ENCODE measurements at regions not wholly inside any gene's neighbourhood (a gene's known extent, or its start where the extent isn't known, plus 50 kb on each side); places are given as distances from the start of the nearest gene placed in this dataset.
"Not testable (repeated sequence)": the region's sequence is repeated elsewhere in the genome, so short reads cannot be mapped to it uniquely, and the experiment has no call there.

DNA sequence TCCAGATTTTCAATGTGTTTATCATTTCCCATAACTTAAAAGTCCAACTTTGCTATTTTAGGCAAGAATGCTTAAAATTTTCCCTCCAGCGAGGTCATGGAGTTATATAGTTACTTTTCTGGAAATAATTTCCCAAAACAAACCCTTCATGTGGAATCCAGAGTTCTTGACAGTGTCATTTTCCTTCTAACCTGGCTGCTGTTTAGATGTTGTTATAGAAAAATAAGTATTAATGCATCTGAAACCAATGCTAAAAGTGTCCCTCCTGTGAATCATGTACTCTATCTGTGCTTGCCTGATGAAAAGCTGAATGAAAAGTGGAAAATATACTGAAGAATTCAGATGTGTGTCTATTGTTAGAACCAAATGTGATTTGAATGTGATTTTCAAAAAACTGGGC, 245.3 kb upstream of the HSF2 start:
- intact Hi-C loops (cut with micrococcal nuclease), result no loop called here

GRCh38 chr6:122154912-122155575, 244.4 kb upstream of the HSF2 start:
- intact Hi-C loops (cut with micrococcal nuclease), result no loop called here

- intact Hi-C loops (cut with micrococcal nuclease), result no loop called here
These were observed 238.3 kb upstream of the HSF2 start for GRCh38 chr6:122161136-122161535.

GRCh38 chr6:122165014-122165413, 234.4 kb upstream of the HSF2 start:
- intact Hi-C loops (cut with micrococcal nuclease), result no loop called here

DNA sequence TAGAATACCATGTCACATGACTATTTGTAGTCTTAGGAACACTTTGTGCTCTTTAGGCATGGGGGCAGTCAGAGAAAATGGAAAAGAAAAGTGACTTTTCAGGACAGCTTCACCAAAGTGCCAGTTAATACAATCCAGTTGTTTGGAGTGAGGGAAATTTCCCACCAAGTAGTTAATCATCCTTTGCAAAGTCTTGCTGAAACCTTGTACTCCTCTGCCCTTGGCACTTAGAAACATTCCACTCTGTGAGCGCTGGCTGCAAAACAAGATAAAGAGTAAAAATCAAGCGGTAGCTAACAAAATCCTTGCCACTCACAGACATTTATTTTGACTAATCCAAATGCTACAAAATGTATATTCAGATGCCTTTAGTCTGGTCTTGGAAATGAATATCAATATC, 229.2 kb upstream of the HSF2 start:
- intact Hi-C loops (cut with micrococcal nuclease), result no loop called here

GRCh38 chr6:122178988-122179387, 220.5 kb upstream of the HSF2 start:
- intact Hi-C loops (cut with micrococcal nuclease), result no loop called here

GRCh38 chr6:122180132-122180531, 219.3 kb upstream of the HSF2 start:
- intact Hi-C loops (cut with micrococcal nuclease), result no loop called here

DNA sequence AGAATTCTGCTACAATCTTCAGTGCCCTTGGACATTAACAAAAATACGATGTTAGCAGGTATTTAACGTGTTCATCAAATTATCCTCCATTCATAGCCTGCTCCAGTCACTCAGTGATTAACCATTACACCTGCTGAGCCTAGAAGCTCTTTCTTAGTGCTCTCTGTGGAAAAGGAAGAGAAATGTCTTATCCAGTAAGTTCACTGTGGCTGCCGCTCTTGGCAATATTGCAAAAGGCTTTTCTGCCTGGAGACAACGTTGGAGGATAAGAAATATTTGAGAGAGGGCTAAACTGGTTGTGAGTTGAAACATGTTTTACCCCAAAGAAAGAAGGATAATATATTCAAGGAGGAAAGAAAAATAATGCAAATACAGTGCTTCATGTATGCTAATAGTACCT, 217.4 kb upstream of the HSF2 start:
- intact Hi-C loops (cut with micrococcal nuclease), result no loop called here

DNA sequence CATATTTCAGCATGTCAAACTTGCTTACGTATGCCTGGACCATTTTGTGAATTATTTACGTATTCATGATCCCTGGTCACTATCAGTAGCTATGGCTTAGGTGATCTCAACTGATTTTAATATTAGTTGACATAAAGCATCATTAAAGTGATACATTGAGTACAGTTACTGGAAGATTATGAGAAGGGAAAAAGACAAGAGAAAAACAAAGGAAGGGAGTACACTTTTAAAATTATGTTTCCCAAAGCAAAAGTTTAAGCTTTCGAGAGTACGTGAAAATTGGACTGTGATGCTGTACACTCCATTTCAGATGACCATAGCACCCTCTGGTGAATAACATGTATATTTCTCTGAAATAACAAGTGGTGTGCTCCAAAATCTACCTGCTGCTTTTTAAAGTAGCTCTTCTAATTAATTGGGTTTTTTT, 215.0 kb upstream of the HSF2 start:
- intact Hi-C loops (cut with micrococcal nuclease), result no loop called here

DNA sequence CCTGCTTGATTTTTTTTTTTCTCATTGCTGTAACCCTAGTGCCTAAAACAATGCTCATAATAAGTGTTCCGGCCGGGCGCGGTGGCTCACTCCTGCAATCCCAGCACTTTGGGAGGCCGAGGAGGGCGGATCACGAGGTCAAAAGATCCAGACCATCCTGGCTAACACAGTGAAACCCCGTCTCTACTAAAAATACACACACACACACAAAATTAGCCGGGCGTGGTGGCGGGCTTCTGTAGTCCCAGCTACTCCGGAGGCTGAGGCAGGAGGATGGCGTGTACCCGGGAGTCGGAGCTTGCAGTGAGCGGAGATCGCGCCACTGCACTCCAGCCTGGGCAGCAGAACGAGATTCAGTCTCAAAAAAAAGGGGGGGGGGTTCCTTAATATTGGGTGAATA, 214.0 kb upstream of the HSF2 start:
- intact Hi-C loops (cut with micrococcal nuclease), result not testable (repeated sequence)

DNA sequence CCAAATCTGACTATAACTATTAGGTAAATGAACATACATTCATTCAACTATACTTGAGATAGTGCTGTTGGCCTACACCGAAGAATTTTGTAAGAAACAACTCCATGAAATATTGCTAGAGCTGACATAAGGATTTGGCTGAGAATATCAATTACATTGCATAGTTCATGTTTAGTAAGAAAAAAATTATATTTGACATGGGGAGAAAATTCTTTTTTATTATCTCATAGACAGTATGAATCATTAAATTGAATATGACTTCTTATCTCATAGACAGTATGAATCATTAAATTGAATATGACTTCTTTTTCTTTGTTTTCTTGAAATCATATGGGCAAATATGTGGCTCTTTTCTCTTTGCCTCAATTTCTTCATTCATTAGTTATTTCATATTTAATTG, 212.3 kb upstream of the HSF2 start:
- intact Hi-C loops (cut with micrococcal nuclease), result no loop called here

- intact Hi-C loops (cut with micrococcal nuclease), result no loop called here
These were observed 200.5 kb upstream of the HSF2 start for GRCh38 chr6:122198922-122199321.

DNA sequence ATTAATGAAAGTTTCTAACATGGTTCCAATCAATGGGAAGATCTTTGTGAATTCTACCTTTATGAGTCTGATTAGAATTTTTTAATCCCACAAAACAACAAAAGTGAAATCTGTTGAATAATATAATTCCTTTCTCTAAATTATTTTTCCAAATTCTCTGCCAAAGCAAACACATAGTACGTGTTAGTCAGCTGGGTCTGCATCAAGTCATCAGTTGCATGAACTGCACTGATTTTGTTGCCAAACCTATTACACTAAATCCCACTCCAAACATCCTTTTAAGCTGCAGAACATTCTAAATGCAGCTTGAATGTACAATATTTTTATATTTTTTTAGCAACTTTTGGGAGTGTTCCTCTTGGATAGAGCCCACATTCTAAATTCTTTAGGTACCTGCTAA, 199.0 kb upstream of the HSF2 start:
- intact Hi-C loops (cut with micrococcal nuclease), result no loop called here

DNA sequence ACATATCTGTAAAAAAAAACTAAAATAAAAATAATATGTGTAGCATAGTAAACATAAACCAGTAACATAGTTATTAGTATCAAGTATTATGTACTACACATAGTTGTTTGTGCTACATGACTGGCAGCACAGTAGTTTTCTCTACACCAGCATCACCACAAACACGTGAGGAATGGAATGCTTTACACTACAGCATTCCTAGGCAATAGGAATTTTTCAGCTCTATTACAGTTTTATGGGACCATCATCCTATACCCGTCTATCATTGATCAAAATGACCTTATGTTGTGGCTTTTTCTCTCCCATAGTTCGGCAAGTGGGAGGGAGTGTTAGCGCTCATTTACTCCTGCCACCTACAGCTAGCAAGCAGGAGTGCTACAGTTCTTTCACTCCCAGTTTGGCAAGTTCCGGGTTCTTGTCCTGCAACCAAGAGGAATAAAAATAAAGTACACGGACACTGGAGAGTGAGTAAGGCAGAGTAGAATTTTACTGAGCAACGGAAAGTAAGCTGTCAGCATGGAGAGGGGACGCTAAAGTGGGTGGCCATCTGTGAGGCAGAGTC, 196.8 kb upstream of the HSF2 start:
- intact Hi-C loops (cut with micrococcal nuclease), result no loop called here

GRCh38 chr6:122207061-122207460, 192.4 kb upstream of the HSF2 start:
- intact Hi-C loops (cut with micrococcal nuclease), result no loop called here

DNA sequence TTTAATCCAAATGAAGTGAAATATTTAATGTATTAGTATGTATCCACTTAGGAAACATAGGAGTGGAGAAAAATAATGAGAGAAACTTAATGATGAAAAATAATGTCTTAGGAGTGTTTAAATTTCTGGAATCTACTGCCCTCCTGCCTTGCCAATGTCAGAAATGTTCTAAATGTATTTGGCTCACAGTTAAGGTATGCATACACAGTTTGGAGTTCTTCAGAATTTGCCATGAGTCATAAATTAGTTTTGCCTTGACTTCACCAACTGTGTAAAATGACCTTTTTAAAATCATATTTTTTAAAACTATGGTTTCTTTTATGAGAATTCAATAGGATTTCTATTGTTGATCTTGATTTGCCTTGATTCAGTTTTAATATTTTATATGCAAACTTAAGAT, 191.7 kb upstream of the HSF2 start:
- intact Hi-C loops (cut with micrococcal nuclease), result no loop called here

DNA sequence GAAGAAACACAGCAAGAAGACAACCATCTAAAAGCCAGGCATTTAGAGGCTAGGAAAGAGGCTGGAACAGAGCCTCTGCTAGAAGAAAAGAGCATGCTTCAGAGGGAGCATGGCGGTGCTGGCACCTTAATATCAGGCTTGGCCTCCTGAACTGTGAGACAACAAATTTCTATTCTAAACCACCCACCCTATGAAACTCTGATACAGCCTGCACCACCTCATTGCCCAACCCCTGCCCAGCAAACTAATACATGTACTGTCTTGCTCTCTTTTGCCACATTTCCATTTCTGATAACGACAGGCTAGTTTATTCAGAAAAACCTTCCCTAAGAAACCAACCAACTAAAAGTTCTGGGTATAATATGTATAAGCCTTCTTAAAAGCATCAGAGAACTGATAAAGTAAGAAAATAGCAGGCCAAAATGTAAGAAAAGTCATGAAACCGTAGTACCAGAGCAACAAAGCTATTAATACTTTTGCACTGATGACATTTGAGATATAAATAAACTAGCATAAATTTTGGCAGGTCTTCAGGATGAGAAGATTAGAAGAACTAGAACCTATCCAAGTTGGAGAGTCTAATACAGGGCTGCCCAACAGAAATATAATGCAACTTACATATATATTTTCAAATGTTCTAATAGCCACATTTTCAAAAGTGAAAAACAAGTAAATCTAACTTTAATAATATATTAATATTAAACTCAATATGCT, 184.7 kb upstream of the HSF2 start:
- intact Hi-C loops (cut with micrococcal nuclease), result no loop called here

GRCh38 chr6:122220254-122220653, 179.2 kb upstream of the HSF2 start:
- intact Hi-C loops (cut with micrococcal nuclease), result no loop called here

DNA sequence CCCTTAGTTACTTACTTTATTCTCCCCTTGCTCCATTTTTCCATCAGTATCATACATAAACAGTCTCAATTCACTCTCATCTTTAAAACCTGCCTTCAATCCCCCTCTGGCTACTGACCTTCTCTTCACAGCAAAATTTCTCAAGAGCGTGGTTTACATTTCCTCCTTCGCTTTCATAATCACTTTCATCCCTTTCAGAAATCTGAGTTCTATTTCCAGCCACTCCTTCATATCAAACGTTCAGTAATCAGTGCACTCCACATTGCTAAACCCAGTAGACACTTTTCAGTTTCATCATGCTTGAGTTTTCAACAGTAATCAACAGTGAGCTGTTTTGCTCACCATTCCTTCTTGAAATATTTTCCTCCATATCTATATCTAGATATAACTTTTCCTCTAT, 176.7 kb upstream of the HSF2 start:
- intact Hi-C loops (cut with micrococcal nuclease), result no loop called here

DNA sequence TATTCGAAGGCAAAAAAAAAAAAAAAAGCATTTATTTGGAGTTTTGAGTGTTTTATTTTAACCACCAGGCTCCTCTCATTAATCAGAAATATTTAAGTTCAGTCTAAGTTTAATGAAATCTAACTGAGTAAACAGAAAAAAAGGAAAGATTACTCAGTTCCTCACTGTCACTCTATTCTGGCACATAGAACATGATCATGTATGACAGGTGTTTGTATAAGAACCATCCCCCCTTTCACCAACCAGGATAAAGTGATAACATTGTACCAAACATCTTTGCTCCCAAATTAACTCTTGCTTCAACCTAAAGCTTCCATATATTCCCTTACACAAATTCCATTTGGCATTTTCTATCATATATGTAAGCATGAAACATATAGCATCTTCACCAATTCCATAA, 176.2 kb upstream of the HSF2 start:
- intact Hi-C loops (cut with micrococcal nuclease), result no loop called here

DNA sequence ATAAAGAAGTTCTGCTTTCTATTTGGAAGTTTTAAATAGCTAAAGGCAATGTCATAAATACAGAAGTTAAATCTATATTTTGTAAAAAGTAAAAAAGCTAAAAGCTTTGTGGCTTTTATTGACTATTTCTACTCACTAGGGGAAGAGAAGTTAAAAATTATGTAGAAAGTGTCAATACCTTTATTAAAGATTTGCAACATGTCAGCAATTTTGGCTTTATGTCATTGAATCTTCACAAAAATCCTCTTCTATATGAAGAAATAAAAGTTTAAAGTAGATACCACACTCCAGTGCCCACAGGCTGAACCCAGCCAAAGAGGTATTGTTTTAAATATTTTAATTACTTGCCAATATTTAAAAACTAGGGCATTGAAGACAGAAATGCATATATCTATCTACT, 160.6 kb upstream of the HSF2 start:
- intact Hi-C loops (cut with micrococcal nuclease), result no loop called here

DNA sequence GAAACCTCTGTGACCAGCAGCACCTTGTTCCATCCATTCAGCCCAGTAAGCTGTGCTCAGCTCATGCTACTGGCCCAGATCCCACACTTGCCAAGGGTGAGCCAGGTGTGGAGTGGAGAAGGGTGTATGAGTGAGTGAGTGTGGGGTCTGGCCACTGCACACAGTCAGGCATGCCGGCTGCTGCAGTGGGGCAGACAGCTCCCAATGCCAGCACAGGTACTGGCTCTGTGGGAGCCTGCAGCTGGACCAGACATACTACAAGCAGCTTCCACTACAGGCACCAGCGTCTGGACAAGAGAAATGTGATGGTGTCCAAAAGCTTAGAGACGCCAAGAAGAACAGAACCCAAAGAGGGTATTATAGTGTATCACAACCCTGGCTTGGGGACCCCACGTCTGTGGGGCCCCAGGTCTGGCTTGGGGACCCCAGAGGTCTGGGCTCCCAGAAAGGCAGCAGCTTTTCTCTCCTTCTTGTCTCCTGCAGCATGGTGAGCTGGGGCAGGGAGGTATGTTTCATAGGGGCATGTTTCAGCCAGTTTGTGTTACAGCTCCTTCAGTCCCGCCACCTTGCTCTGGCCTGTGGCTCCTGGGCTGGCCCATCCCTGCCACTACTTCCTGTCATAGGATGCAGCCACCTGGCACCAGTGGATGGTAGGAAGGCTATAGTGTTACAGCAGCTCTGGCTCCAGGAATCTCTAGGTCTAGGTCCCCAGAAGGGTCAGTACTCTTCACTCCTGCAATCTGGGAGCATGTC, 152.4 kb upstream of the HSF2 start:
- intact Hi-C loops (cut with micrococcal nuclease), result no loop called here
